OCI-LY3 (cell line): ENCODE measurements at regions not wholly inside any gene's neighbourhood (a gene's known extent, or its start where the extent isn't known, plus 50 kb on each side); places are given as distances from the start of the nearest gene placed in this dataset.

Source experiments
- H2AFZ ChIP-seq: fragments of 200-600, 300-600 bp; shearing (Covaris generic); 2 replicates; pipeline ENCODE4 v1.6.0; 2014; ENCODE audit warnings: antibody characterized with exemption, low read depth, low read length
- H3K27ac ChIP-seq: fragments of 200-600, 300-600 bp; sonication (generic); 2 replicates; pipeline ENCODE4 v1.5.1; 2014; ENCODE audit warnings: mild to moderate bottlenecking, low read length, moderate library complexity, mixed read lengths
- H3K27me3 ChIP-seq: fragments of 200-600, 300-600 bp; sonication (generic); 2 replicates; pipeline ENCODE4 v1.6.1; 2014; ENCODE audit warnings: low read depth, low read length, mixed read lengths
- H3K36me3 ChIP-seq: fragments of 200-600, 300-600 bp; sonication (generic); replicated peaks from 2 replicates; pipeline ENCODE3; 2014; ENCODE audit warnings: low read depth, low read length, mixed read lengths
- H3K4me1 ChIP-seq: fragments of 300-600, 200-600 bp; sonication (generic); 2 replicates; pipeline ENCODE4 v1.6.1; 2014; ENCODE audit warnings: low read length, mixed read lengths
- H3K4me2 ChIP-seq: fragments of 200-600, 300-600 bp; sonication (generic); 2 replicates; pipeline ENCODE4 v1.6.1; 2014; ENCODE audit warnings: low read length, mixed read lengths
- H3K4me3 ChIP-seq: fragments of 300-600, 200-600 bp; sonication (generic); 2 replicates; pipeline ENCODE4 v1.5.1; 2014; ENCODE audit warnings: antibody characterized with exemption, mild to moderate bottlenecking, low read length, moderate library complexity
- H3K79me2 ChIP-seq: fragments of 300-600, 200-600 bp; shearing (Covaris generic); 2 replicates; pipeline ENCODE4 v1.6.1; 2014; ENCODE audit warnings: mild to moderate bottlenecking, low read length, mixed read lengths
- H3K9ac ChIP-seq: fragments of 300-600, 200-600 bp; shearing (Covaris generic); 2 replicates; pipeline ENCODE4 v1.6.0; 2014; ENCODE audit warnings: mild to moderate bottlenecking, low read length, moderate library complexity
- H3K9me3 ChIP-seq: fragments of 200-600, 300-600 bp; shearing (Covaris generic); 2 replicates; pipeline ENCODE4 v1.6.1; 2014; ENCODE audit warnings: low read length, mixed read lengths; ENCODE audit not compliant: insufficient read depth
- H4K20me1 ChIP-seq: fragments of 200-600, 300-600 bp; sonication (generic); 2 replicates; pipeline ENCODE4 v1.6.1; 2016; ENCODE audit warnings: low read length, mixed read lengths; ENCODE audit not compliant: insufficient read depth
- EZH2phosphoT487 ChIP-seq: fragments of 200-600 bp; shearing (Covaris generic); IDR thresholded peaks from 2 replicates; pipeline ENCODE4 v1.6.1; 2018; ENCODE audit warnings: antibody characterized with exemption, mixed run types, low read depth
- TF ChIP-seq, protein P1 (sequence below): fragments of 200-600, 300-600 bp; sonication (generic); IDR thresholded peaks from 2 replicates; pipeline ENCODE4 v1.5.1; 2014; ENCODE audit warnings: antibody characterized with exemption, low read length, low read depth

DNA sequence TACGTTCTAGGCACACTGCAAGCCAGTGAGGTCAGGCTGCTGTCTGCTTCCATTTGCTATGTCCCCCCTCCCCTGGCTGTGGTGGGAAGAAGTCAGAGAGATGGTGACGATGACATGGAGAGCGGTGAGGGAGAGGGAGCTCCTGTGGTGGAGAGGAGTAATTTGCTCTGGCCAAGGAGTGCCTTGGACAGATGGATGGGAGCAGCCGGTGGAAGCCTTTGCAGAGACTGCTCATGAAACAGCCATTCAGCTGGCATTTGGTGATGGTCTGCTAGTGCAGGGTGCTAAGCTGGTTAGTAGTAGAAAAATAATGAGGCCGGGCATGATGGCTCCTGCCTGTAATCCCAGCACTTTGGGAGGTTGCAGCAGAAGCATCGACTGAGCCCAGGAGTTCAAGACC lies 124.1 kb downstream of the FHDC1 start:
- H3K27me3 ChIP-seq, result peaks cover 18% of the 10 kb centered on the region; the same call in 1 of the 2 replicates
- H3K4me2 ChIP-seq, result no peak overlapping the region
- no peaks in the 10 kb centered on the region for H3K9me3 ChIP-seq
- no peaks in the 10 kb centered on the region for H4K20me1 ChIP-seq
- H3K36me3 ChIP-seq, result no peaks in the 10 kb centered on the region
- H3K9ac ChIP-seq, result no peak overlapping the region
- H3K4me3 ChIP-seq, result no peak overlapping the region
- peaks cover 8% of the 10 kb centered on the region for H3K4me1 ChIP-seq
- H3K27ac ChIP-seq, result no peak overlapping the region
- TF ChIP-seq, protein P1, sequence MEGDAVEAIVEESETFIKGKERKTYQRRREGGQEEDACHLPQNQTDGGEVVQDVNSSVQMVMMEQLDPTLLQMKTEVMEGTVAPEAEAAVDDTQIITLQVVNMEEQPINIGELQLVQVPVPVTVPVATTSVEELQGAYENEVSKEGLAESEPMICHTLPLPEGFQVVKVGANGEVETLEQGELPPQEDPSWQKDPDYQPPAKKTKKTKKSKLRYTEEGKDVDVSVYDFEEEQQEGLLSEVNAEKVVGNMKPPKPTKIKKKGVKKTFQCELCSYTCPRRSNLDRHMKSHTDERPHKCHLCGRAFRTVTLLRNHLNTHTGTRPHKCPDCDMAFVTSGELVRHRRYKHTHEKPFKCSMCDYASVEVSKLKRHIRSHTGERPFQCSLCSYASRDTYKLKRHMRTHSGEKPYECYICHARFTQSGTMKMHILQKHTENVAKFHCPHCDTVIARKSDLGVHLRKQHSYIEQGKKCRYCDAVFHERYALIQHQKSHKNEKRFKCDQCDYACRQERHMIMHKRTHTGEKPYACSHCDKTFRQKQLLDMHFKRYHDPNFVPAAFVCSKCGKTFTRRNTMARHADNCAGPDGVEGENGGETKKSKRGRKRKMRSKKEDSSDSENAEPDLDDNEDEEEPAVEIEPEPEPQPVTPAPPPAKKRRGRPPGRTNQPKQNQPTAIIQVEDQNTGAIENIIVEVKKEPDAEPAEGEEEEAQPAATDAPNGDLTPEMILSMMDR, result no peak
- no peak for TF ChIP-seq EZH2phosphoT487
- no peaks in the 10 kb centered on the region for H3K79me2 ChIP-seq
- H2AFZ ChIP-seq, result no peak overlapping the region

DNA sequence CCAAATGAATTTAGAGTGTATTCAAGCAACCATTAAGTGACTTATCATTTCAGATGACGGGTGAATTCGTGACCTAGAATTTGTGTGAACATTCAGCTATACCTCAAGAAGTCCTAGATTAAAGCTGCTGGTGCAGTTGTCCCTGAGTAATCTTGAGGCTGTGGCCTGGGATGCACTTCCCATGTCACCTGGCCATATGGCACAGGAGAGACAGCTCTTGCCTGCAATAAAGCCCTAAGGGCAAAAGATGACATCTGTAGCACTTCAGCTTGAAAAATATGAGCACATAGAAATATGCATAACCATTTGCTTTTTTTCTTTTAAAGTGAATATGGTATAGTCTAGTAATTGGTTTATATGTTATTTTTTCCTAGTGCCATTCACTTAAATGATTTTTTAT lies 125.8 kb downstream of the FHDC1 start:
- H3K36me3 ChIP-seq, result no peaks in the 10 kb centered on the region
- H3K9me3 ChIP-seq, result no peaks in the 10 kb centered on the region
- H3K4me1 ChIP-seq, result no peaks in the 10 kb centered on the region; the same call in 1 of the 2 replicates
- no peak overlapping the region for H3K4me2 ChIP-seq
- TF ChIP-seq, protein P1, result no peak
- no peak for TF ChIP-seq EZH2phosphoT487
- no peak overlapping the region for H3K4me3 ChIP-seq
- no peak overlapping the region for H2AFZ ChIP-seq
- no peaks in the 10 kb centered on the region for H4K20me1 ChIP-seq
- H3K27ac ChIP-seq, result no peak overlapping the region
- H3K9ac ChIP-seq, result no peak overlapping the region
- H3K27me3 ChIP-seq, result peaks cover 3% of the 10 kb centered on the region; the same call in 1 of the 2 replicates
- H3K79me2 ChIP-seq, result no peaks in the 10 kb centered on the region

DNA sequence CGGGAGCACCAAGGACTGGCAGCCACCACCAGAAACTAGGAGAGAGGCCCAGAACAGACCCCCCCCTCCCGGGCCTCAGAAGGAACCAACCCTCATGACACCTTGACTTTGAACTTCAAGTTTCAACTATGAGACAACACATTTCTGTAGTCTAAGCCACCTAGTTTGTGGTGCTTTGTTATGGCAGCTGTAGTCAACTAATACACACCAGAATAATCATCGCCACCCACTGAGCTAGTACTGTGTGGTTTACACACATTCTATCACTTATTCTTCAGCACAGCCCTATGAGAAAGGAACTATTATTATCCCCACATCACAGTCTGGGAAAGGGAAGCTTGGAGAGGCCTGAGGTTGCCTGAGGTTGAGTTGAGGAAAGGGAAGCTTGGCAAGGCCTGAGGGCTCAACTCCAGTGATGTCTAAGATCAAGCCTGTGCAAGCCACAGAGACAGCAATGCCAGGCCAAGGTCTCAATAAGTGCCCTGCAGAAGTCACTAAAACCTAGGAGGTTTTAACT lies 126.6 kb downstream of the FHDC1 start:
- Histone ChIP-seq H3K79me2 (no peaks in the 10 kb centered on the region), H3K4me3 (no peak overlapping the region), H2AFZ (no peak overlapping the region), H3K36me3 (no peaks in the 10 kb centered on the region), H4K20me1 (no peaks in the 10 kb centered on the region), H3K9me3 (no peaks in the 10 kb centered on the region), H3K9ac (no peak overlapping the region), H3K27ac (no peak overlapping the region), H3K4me2 (no peak overlapping the region), H3K27me3 (no peaks in the 10 kb centered on the region; the same call in 1 of the 2 replicates), H3K4me1 (no peaks in the 10 kb centered on the region; the same call in 1 of the 2 replicates)
- TF ChIP-seq EZH2phosphoT487, result no peak
- TF ChIP-seq, protein P1, result no peak

DNA sequence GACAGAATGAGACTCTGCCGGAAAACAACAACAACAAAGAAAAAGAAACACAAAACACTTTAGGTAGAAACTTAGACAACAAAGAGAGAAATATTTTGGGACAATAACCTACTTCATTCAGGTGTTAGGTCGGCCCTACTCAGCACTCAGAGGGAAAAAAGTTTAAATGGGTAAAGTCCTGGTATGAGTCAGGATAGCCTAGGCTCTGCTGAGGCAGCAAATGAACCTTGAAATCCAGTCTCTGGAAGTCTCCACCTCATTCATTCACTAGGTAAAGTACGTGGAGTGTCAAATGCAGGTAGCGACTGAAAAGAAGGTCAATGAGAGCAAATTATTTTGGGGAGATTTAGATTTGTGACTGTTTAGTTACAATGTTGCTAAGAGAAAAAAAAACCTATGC lies 127.4 kb downstream of the FHDC1 start:
- no peak overlapping the region for H3K4me2 ChIP-seq
- H3K79me2 ChIP-seq, result no peaks in the 10 kb centered on the region
- no peaks in the 10 kb centered on the region for H3K36me3 ChIP-seq
- no peak overlapping the region for H2AFZ ChIP-seq
- no peak overlapping the region for H3K9ac ChIP-seq
- TF ChIP-seq, protein P1, result no peak
- no peak for TF ChIP-seq EZH2phosphoT487
- H3K4me1 ChIP-seq, result no peaks in the 10 kb centered on the region; the same call in 1 of the 2 replicates
- H3K9me3 ChIP-seq, result no peaks in the 10 kb centered on the region
- no peaks in the 10 kb centered on the region; the same call in 1 of the 2 replicates for H3K27me3 ChIP-seq
- no peaks in the 10 kb centered on the region for H4K20me1 ChIP-seq
- no peak overlapping the region for H3K27ac ChIP-seq
- H3K4me3 ChIP-seq, result no peak overlapping the region
